ENCODE measurements at regions not wholly inside any gene's neighbourhood (a gene's known extent, or its start where the extent isn't known, plus 50 kb on each side); places are given as distances from the start of the nearest gene placed in this dataset.

DNA sequence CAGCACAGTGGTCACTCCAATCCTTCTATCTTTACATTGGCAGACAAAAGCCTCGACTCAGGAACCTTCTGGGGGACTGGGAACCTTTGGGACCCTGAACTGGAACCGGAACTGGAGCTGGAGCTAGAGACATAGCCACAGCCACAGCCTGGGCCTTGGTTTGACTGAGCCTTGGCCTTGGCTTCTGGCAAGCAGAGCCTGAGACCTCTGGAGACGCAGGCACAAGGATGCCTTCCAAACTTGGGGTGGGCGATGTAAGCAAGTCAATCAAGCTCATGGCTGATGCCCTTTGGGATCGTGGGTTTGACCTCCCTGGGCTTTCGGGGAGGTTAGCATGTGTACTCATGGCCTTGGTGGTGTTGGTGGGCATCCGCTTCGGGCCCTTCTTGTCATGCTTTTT, 619.3 kb downstream of the MBD2 start:
- Histone ChIP-seq H3K27ac (ENCODE audit: extremely low read depth, low read depth, low read length) (no peak overlapping the region), H3K79me2 (ENCODE audit: control insufficient read depth, insufficient read depth, low read length) (no peaks in the 10 kb centered on the region), H3K9me1 (ENCODE audit: control insufficient read depth, insufficient read depth, low read length) (no peaks in the 10 kb centered on the region), H3K9ac (ENCODE audit: insufficient read depth in 1 of 2, low read depth in 2 of 2, low read length in 2 of 2) (no peak overlapping the region), H3K4me1 (replicated peaks in 1 of 2; ENCODE audit: control insufficient read depth in 2 of 2, insufficient read depth in 2 of 2, low read length in 2 of 2) (no peaks in the 10 kb centered on the region), H2AFZ (ENCODE audit: low read depth, low read length) (no peak overlapping the region), H3K4me2 (ENCODE audit: insufficient read depth, low read length) (no peak overlapping the region), H3K4me3 (no peak overlapping the region), H4K20me1 (replicated peaks; ENCODE audit: control insufficient read depth, insufficient read depth, low read length) (no peaks in the 10 kb centered on the region), H3K27me3 (ENCODE audit: control insufficient read depth in 2 of 2, insufficient read depth in 2 of 2, low read length in 2 of 2) (no peaks in the 10 kb centered on the region), H3K9me3 (replicated peaks; ENCODE audit: control insufficient read depth, insufficient read depth, low read depth, low read length) (no peaks in the 10 kb centered on the region; the same call in 1 of the 2 replicates), H3K36me3 (ENCODE audit: control insufficient read depth, insufficient read depth, low read length) (no peaks in the 10 kb centered on the region)
- intact Hi-C loops (cut with micrococcal nuclease) (no loop called here), in situ Hi-C loops (cut with MboI) (no loop called here)
- no peak for DNase-seq (ENCODE audit: extremely low read depth in 1 of 4, low spot score in 3 of 4)
- no peak for ATAC-seq
- BruUV-seq (replicated peaks) = no TSS peak
- ChIA-PET POLR2A (no interaction called here), CTCF (ENCODE audit: low intra/inter-chr PET ratio) (no interaction called here)
- no peak for FAIRE-seq
- WGBS (ENCODE audit: insufficient coverage, low coverage, missing lambda C conversion rate) = 4% methylated on average over 4 of the region's 8 CpGs
- TF ChIP-seq ZNF146 (CRISPR knock-in tag; IDR thresholded peaks at IDR 0.05; ENCODE audit: unreplicated experiment) = no peak

DNA sequence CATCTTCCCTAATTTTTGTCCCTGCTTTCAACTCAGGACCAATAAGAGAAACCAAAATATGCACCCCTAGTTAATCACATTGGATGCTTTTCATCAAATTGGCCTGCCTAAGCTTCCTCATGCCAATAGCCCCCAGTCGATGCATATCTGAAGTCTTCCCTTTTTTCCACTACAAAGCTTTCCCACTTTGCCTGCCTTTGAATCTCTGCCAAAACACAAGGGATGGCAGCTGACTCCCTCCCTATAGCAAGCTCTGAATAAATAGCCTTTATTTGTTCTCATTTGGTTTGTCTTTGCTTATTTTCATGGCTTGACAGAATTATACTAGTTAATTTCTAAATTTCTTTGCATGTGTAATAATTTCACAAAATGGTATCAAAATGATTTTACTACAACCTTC, 621.2 kb downstream of the MBD2 start:
- Histone ChIP-seq H2AFZ (ENCODE audit: low read depth, low read length) (no peak overlapping the region), H4K20me1 (replicated peaks; ENCODE audit: control insufficient read depth, insufficient read depth, low read length) (no peaks in the 10 kb centered on the region), H3K4me2 (ENCODE audit: insufficient read depth, low read length) (no peak overlapping the region), H3K27me3 (ENCODE audit: control insufficient read depth in 2 of 2, insufficient read depth in 2 of 2, low read length in 2 of 2) (no peaks in the 10 kb centered on the region), H3K9me1 (ENCODE audit: control insufficient read depth, insufficient read depth, low read length) (no peaks in the 10 kb centered on the region), H3K9ac (ENCODE audit: insufficient read depth in 1 of 2, low read depth in 2 of 2, low read length in 2 of 2) (no peak overlapping the region), H3K36me3 (ENCODE audit: control insufficient read depth, insufficient read depth, low read length) (no peaks in the 10 kb centered on the region), H3K4me3 (no peak overlapping the region), H3K27ac (ENCODE audit: extremely low read depth, low read depth, low read length) (no peak overlapping the region), H3K79me2 (ENCODE audit: control insufficient read depth, insufficient read depth, low read length) (no peaks in the 10 kb centered on the region), H3K4me1 (replicated peaks in 1 of 2; ENCODE audit: control insufficient read depth in 2 of 2, insufficient read depth in 2 of 2, low read length in 2 of 2) (no peaks in the 10 kb centered on the region), H3K9me3 (replicated peaks; ENCODE audit: control insufficient read depth, insufficient read depth, low read depth, low read length) (no peaks in the 10 kb centered on the region; the same call in 1 of the 2 replicates)
- intact Hi-C loops (cut with micrococcal nuclease) = no loop called here
- POLR2A ChIA-PET = no interaction called here
- CTCF ChIA-PET (ENCODE audit: low intra/inter-chr PET ratio) = no interaction called here
- BruUV-seq (replicated peaks) = no TSS peak
- ATAC-seq (no peak), FAIRE-seq (no peak), DNase-seq (ENCODE audit: extremely low read depth in 1 of 4, low spot score in 3 of 4) (no peak)
- in situ Hi-C loops (cut with MboI) = no loop called here
- 13% methylated on average over 1 of the region's 1 CpG for WGBS (ENCODE audit: insufficient coverage, low coverage, missing lambda C conversion rate)
- TF ChIP-seq KLF6 (CRISPR knock-in tag; IDR thresholded peaks at IDR 0.05; ENCODE audit: borderline replicate concordance) = no peak
- TF ChIP-seq, protein P1, sequence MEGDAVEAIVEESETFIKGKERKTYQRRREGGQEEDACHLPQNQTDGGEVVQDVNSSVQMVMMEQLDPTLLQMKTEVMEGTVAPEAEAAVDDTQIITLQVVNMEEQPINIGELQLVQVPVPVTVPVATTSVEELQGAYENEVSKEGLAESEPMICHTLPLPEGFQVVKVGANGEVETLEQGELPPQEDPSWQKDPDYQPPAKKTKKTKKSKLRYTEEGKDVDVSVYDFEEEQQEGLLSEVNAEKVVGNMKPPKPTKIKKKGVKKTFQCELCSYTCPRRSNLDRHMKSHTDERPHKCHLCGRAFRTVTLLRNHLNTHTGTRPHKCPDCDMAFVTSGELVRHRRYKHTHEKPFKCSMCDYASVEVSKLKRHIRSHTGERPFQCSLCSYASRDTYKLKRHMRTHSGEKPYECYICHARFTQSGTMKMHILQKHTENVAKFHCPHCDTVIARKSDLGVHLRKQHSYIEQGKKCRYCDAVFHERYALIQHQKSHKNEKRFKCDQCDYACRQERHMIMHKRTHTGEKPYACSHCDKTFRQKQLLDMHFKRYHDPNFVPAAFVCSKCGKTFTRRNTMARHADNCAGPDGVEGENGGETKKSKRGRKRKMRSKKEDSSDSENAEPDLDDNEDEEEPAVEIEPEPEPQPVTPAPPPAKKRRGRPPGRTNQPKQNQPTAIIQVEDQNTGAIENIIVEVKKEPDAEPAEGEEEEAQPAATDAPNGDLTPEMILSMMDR (IDR thresholded peaks at IDR 0.05 in 2 of 3, conservative IDR thresholded peaks at IDR 0.05 in 1 of 3; ENCODE audit: insufficient read depth in 2 of 3, low read depth in 1 of 3, low read length in 3 of 3) = no peak
- no peak for TF ChIP-seq KLF10 (CRISPR knock-in tag; IDR thresholded peaks at IDR 0.05)
- no peak for TF ChIP-seq NCOR1 (IDR thresholded peaks at IDR 0.05)

All from K562 (cell line).